Adrenal gland (tissue), 9 donors: ENCODE measurements at regions not wholly inside any gene's neighbourhood (a gene's known extent, or its start where the extent isn't known, plus 50 kb on each side); places are given as distances from the start of the nearest gene placed in this dataset.

Experiments
- DNase-seq, 7 donors: peaks; one replicate each; pipeline ENCODE4 v3.0.0-alpha.2; 2019 to 2020
- H3K27ac ChIP-seq, 5 donors: fragments of 200-600 bp; sonication (generic) in 4 of 5; 1 replicate in 3 of 5; 2 replicates in 2 of 5; pipeline versions ENCODE4 v1.5.1 to v1.8.0; 2016 to 2020; ENCODE audit warnings: mild to moderate bottlenecking in 1 of 5
- H3K27me3 ChIP-seq: fragments of 200-600 bp; 2 replicates; pipeline ENCODE4 v1.8.0; 2021
- H3K36me3 ChIP-seq, 2 donors: fragments of 200-600 bp; replicated peaks in 1 of 2; 1 replicate in 1 of 2; 2 replicates in 1 of 2; pipeline versions ENCODE4 v1.5.1 to v1.8.0; 2018 to 2022
- H3K4me1 ChIP-seq, 2 donors: fragments of 200-600 bp; replicated peaks in 1 of 2; 1 replicate in 1 of 2; 2 replicates in 1 of 2; pipeline versions ENCODE4 v1.5.1 to v1.8.0; 2018 to 2021
- H3K4me3 ChIP-seq, 4 donors: fragments of 200-600 bp; sonication (generic) in 3 of 4; one replicate each; pipeline ENCODE4 v1.5.1; 2016 to 2018
- H3K9me3 ChIP-seq, 3 donors: fragments of 200-600 bp; sonication (generic) in 1 of 3; replicated peaks in 1 of 3; 1 replicate in 2 of 3; 2 replicates in 1 of 3; pipeline versions ENCODE4 v1.5.1 to v1.8.0; 2016 to 2021
- CTCF ChIP-seq, 6 experiments: fragments of 450-650 bp in 4 of 6; fragments of 200-600 bp in 2 of 6; sonication (generic) in 1 of 6; IDR thresholded peaks; 1 replicate in 5 of 6; 2 replicates in 1 of 6; pipeline versions ENCODE4 v1.5.1 to v1.8.0; 2016 to 2021; ENCODE audit warnings: antibody characterized with exemption in 6 of 6, mild to moderate bottlenecking in 2 of 6, moderate library complexity in 1 of 6
- POLR2A ChIP-seq, 2 donors: fragments of 450-650 bp; IDR thresholded peaks; one replicate each; pipeline ENCODE4 v1.6.1; 2017; ENCODE audit warnings: antibody characterized with exemption in 2 of 2, mild to moderate bottlenecking in 2 of 2, moderate library complexity in 1 of 2
- WGBS, 4 donors: extraction: QIAGEN DNeasy Blood & Tissue Kit in 2 of 4; methylation state at CpG; one replicate each; pipeline versions ENCODE4 v1.1.5 to v1.1.7; 2013 to 2017; 5-methylcytosine and 5-hydroxymethylcytosine counted together
- intact Hi-C, 2 donors: fragments of 100-400 bp; cut with DNase I; formaldehyde crosslinking; loops; one replicate each; pipeline versions ENCODE4 v1.14.1 to v1.15.0; 2022 to 2023
- donor health status: healthy with polysubstance abuse.
- donor health status: Bipolar disorder and iron deficiency.
- donor health status: DM: yes; HTN: yes; CAD: no.
- donor health status: DM: no; HTN: no; CAD: no.
- donor health status: DM: no; HTN: no; CAD: no.

GRCh38 chr6:113505084-113505699, 352.0 kb upstream of the MARCKS start:
- TF ChIP-seq POLR2A (IDR thresholded peaks at IDR 0.05) (no peak), CTCF (IDR thresholded peaks at IDR 0.05) (no peak)
- intact Hi-C loops: no loop called here
- H3K27ac ChIP-seq: no peak overlapping the region
- no peaks in the 10 kb centered on the region for H3K4me1 ChIP-seq
- H3K9me3 ChIP-seq: no peaks in the 10 kb centered on the region
- 88 to 100% (median 92%) methylated on average over 2 of the region's 2 CpGs for WGBS, 4 donors
- no peaks in the 10 kb centered on the region for H3K36me3 ChIP-seq
- DNase-seq: no peak
- no peaks in the 10 kb centered on the region for H3K27me3 ChIP-seq
- H3K4me3 ChIP-seq: no peak overlapping the region

GRCh38 chr6:113508249-113508648, 348.9 kb upstream of the MARCKS start:
- H3K27me3 ChIP-seq: no peaks in the 10 kb centered on the region
- H3K27ac ChIP-seq: no peak overlapping the region
- no peak for TF ChIP-seq CTCF (IDR thresholded peaks at IDR 0.05)
- no peak for TF ChIP-seq POLR2A (IDR thresholded peaks at IDR 0.05)
- DNase-seq: no peak
- WGBS, 4 donors: 71 to 78% (median 76%) methylated on average over 3 of the region's 3 CpGs
- H3K4me3 ChIP-seq: no peak overlapping the region
- no peaks in the 10 kb centered on the region for H3K36me3 ChIP-seq
- no peaks in the 10 kb centered on the region for H3K9me3 ChIP-seq
- H3K4me1 ChIP-seq: no peaks in the 10 kb centered on the region
- intact Hi-C loops: no loop called here

DNA sequence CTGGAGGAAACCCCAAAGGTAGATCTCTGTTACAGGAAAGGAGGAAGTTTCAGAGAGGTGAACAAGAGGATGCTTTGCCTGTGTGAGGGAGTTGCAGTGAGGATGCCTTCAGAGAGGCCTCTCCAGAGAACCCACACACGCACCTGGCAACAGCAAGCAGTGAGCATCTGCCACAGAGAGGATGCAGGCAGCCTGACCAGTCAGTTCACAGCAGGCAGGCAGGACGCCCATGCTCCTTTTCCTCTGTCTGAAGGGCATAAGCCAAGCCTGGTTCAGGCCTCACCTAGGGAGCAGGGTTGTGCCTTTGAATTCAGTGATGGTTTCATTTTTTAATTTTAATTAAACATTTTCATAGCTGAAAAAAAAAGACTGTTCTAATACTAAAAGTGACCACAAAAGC, 346.0 kb upstream of the MARCKS start:
- H3K36me3 ChIP-seq: no peaks in the 10 kb centered on the region
- no peak overlapping the region for H3K4me3 ChIP-seq
- intact Hi-C loops: no loop called here
- no peaks in the 10 kb centered on the region for H3K4me1 ChIP-seq
- DNase-seq: no peak
- H3K9me3 ChIP-seq: no peaks in the 10 kb centered on the region
- WGBS, 4 donors: 75 to 90% (median 87%) methylated on average over 2 of the region's 2 CpGs
- TF ChIP-seq POLR2A (IDR thresholded peaks at IDR 0.05) (no peak), CTCF (IDR thresholded peaks at IDR 0.05) (no peak)
- H3K27me3 ChIP-seq: no peaks in the 10 kb centered on the region
- H3K27ac ChIP-seq: no peak overlapping the region

- TF ChIP-seq CTCF (IDR thresholded peaks at IDR 0.05) (no peak), POLR2A (IDR thresholded peaks at IDR 0.05) (no peak)
- intact Hi-C loops: no loop called here
- H3K9me3 ChIP-seq: no peaks in the 10 kb centered on the region
- no peak for DNase-seq
- no peaks in the 10 kb centered on the region for H3K36me3 ChIP-seq
- H3K4me3 ChIP-seq: no peak overlapping the region
- no peaks in the 10 kb centered on the region for H3K27me3 ChIP-seq
- H3K4me1 ChIP-seq: no peaks in the 10 kb centered on the region
- WGBS, 4 donors: 83 to 92% (median 86%) methylated on average over 2 of the region's 2 CpGs
- H3K27ac ChIP-seq: no peak overlapping the region
Measured at GRCh38 chr6:113512576-113512975, 344.6 kb upstream of the MARCKS start.
